DMS79 (cell line): ENCODE measurements at regions not wholly inside any gene's neighbourhood (a gene's known extent, or its start where the extent isn't known, plus 50 kb on each side); places are given as distances from the start of the nearest gene placed in this dataset.

Source experiments
- DNase-seq: peaks from one replicate; lab custom pipeline; 2025; lab: John Stamatoyannopoulos, UW

DNA sequence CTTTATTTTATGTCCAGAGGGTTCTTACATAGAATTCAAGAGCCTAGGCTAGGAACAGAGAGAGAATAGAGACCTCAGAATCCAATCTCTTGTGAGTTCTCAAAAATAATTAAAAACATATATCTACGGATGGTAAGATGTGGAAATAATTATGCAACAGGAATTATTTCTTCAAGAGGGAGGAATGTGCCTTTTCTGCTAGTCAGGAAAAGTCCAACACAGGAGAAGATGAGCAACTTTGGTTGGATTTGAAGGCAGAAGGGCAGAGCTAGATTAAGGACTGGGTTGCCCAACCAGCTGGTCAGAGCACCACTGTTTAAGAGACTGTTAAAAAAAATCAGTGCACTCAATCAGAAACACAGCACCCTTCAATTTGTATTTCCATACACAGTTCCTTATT is 365.5 kb downstream of the ETNK1 start:
- DNase-seq: no peak

DNA sequence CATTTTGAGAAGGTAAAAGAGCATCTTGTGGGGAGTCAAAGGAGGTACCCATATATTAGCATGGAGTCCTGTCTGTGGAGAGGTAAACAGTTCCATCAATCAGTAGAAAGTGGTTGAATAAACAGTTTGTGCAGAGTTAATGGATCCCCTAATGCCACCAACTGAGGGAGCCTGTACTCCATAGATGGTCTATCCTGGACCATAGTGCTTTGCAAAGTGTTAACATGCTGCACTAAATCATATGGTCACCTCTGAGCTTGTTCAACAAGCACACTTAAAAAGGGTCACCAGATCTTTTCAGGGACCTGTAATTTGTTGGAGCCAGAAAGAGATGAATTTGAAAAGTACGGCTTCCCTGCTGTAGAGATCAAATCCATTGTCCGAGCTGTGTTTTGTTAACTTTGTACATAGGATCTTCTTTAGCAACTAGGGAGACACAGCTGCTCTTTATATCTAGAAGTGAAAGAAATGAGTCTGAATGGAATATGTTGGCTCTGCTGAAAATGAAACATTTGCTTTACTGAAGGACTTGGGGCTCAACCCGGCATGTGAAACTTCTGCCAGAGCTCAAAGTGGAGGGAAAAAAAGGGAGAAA is 366.4 kb downstream of the ETNK1 start:
- DNase-seq: no peak

DNA sequence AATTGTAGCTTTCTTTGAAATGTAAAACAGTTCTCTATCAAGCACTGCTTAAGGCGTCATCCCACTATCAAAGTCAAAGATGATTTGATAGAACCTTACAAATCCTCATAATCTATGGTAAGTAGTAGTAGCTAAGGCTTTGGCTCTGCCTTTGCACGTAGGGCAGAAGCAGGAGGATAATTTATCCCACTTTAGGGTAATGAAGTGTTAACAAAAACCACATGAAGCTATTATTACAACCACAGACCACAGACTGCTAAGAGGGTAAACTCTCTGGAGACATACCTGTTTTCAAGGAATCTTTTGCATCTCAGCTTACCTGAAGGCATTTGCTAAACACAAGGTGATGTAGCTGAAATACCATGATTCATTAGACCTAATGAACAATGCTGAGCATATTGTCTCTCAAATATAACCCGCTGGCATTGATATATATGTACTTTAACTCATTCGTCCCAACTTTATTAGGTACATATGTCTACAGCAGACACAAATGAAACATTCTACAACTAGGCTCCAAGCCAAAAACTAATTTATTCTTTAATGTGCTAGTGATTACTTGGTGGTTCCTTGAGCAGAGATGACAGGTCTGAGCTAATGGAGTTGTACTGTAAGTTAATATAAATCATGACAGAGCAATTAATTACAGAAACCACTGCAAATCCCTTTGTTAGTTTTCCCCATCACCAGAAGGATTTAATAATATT is 368.8 kb downstream of the ETNK1 start:
- DNase-seq: no peak

DNA sequence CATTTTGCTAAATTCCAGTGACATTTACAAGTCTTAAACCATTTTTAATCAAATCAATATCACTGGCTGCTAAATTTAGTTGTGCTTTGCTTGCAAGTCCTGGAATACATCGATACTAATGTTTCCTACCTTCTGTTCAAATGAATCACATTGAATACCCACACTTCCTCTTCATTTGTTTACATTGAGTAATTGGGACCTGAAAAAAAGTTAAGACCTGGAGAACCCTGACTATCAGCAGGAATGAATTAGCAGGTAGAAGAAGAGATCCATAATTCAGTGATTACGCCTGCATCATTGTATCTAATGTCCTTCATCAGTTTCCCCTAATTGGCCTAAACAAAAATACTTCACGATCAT is 369.3 kb downstream of the ETNK1 start:
- no peak for DNase-seq

DNA sequence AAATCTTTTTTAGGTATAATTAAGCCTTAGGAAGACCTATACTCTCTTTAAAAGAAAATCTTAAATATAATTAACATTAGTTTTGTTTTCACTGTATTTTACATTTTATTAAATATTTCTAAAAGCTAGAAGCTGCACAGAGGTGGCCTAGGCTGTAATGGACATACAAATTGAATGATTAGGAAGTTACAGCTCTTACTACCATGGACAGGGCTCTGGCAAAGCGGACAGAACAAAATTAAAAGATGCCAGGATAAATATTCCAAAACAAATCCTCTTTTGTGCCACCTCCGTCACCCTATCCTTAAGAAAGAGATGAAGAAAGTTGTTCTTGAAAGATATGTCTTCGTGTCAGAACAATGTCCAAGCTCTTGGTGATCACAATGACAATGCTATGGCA is 376.5 kb downstream of the ETNK1 start:
- DNase-seq: no peak

DNA sequence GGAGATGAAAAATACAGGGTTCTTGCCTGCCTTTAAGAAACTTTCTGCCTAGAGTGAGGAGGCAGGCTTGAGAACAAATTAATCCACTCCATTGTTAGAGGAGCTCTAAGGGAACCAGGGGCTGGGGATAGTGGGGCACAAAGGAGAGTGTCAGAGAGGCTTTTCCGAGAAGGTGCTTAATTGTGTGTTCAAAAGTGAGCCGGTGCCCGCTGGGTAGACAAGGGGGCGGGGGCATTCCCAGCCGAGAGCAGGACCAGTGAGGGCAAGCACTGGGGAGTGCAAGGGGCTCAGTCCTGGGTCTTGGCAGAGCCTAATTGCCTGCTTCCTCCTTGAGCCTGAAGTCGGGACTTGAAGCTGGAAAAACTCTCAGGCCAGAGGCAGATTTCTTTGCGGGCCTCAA is 377.4 kb downstream of the ETNK1 start:
- DNase-seq: no peak

DNA sequence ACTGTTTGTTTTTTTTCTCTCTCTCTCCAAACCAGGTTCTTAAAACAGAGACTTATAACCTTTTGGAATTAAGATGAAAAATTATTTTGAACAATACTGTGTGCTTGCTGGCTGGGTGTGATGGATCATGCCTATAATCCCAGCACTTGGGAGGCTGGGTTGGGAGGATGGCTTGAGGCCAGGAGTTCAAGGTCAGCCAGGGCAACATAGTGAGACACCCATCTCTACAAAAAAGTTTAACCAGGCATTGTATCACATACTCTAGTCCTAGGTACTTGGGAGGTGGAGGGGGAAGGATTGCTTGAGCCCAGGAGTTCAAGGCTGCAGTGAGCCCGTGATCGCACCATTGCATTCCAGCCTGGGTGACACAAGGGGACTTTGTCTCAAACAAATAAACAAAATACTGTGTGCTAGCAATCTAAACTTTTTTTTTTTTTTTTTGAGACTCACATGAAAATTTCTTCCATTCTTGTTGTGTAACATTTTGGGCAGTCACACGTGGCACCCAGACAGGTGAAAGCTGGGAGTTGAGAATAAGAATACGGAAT is 379.6 kb downstream of the ETNK1 start:
- no peak for DNase-seq

DNA sequence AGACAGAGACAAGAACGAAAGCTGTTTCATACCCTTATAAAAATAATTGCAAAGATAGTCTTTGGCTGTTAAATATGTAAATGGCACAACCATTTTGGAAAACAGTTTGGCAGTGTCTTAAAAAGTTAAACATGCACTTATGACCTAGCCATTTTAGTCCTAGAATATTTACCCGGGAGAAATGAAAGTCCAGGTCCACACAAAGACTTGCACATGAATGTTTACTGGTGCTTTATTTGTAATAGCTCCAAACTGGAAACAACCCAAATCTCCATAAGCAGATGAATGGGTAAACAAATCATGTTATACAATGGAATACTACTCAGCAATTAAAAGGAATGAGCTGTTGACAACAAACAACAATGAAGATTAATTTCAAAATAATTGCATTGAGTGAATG is 380.4 kb downstream of the ETNK1 start:
- DNase-seq: no peak

DNA sequence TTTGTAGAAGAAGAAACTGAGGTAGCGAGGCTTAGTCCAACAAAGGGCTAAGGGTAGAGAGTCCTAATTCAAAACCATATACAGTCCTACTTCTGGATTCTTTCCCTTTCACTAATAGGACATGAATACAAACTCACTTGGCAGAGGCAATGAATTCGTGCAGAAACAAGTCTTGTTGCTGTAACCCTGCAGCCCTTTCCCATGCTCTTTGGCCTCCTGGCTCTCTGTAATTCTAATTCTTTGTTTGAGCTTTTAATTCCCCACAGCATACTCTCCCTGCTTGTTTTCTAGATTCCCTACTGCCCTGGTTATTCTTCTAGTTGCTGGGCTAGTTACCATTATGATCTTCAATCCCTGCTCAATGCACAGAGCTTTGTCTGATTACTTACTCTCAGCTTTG is 381.4 kb downstream of the ETNK1 start:
- no peak for DNase-seq

DNA sequence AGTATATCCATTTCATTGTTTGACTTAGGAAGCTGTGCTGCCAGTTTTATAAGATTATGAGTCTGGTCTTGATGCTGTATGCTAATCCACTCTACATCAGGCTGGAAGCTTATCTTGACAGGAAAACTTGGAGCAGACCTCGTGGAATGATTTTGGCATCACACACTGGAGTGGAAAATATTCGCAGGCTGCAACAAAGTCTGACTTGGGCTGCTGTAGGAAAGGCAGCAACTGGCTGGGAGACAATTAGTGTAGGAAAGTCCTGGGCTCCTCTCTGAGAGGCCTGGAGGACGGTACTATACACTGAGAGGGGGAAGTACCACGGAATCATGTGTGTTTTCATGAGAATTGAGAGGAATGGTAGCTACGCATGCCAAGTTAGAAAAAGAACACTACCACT is 383.7 kb downstream of the ETNK1 start:
- no peak for DNase-seq

DNA sequence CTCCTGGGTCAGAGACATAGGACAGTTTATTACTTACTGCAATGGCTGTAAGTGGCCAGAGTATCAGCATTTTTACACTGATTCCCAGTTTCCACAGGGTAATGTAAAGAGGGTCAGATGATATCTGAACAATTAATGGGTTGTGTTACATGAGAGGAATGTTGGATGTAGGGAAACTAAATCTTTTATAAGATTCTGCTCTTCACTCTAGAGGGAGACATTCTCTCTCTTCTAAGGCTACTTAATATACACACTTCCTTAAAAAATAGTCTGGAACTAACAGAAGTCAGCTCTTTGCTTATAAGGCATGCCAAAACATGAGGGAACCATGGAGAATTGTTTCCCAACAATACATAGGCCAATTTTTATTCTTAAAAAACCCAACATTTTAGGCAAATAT is 389.8 kb downstream of the ETNK1 start:
- DNase-seq: no peak

DNA sequence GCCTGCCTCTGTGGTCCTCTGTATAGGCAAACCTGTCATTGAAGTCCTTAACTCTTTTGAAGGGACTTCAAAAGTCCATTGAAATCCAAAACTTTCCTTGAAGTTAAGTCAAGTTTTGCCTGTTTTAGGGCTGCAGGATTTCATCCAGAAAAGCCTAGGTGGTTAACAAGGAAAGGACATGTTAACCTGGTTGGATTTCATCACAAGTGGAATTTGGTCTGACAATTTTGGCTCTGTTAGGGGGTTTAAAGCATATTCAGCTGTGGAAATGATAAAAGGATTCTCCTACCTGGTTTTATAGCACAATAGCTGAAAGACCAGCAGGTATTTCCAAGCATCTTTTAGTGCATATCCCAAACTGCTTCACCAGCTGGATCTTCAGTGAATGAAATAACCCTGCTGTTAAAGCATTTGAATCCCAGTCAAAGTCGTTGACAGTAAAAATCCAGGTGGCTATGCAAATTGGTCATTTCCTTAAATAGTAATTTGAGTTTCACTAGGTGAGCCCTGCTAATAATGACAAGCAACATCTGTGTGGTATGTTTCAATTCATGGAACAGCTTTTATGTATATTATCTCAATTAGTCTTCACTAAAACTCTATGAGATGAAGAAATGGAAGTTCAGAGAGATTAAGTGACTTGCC is 400.5 kb downstream of the ETNK1 start:
- DNase-seq: no peak

DNA sequence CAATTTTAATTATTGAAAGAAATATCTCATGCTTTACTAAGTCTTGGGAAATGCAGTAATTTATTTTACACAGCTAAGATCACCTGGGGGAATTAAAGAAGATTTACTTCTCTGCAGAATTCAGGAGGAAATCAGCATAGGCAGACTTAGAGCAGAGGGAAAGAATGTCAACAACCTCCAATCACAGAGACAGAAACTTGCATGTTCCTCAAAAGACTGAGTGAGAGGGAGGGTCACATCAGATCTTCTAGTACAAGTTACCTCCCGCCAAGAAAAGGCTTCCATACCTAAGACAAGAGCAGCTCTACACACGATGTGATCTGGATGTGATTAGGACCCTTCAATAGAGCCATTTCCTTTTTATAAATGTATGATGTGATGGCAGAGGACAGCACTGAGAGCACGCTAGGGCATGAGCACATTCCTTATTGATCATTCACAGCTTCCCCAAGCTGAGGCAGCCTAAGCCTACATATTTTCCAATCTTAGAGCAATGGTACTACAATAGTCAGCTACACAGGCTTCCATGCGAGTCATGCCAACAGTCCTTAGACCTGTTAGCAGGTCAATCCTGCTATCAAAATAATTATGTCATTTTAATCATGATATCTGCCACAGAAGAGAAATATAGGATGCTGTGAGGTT is 403.3 kb downstream of the ETNK1 start:
- no peak for DNase-seq

DNA sequence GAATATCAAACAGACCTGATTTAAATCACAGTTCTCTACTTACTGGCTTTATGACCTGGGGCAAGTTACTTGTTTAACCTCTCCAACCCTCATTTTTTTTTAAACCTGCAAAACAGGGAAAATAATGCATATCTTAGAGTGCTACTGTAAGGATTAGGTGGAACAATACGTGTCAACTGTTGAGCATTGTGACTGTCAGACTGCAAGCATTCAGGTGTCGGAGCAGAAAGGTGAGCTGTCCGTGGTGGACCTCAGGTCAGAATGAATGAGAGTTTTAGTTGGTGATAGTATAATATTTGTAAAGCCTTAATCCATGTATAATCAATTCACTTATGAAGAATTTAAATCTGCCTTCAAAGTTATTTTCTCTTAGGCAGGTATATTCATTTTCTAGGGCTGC is 404.2 kb downstream of the ETNK1 start:
- no peak for DNase-seq

DNA sequence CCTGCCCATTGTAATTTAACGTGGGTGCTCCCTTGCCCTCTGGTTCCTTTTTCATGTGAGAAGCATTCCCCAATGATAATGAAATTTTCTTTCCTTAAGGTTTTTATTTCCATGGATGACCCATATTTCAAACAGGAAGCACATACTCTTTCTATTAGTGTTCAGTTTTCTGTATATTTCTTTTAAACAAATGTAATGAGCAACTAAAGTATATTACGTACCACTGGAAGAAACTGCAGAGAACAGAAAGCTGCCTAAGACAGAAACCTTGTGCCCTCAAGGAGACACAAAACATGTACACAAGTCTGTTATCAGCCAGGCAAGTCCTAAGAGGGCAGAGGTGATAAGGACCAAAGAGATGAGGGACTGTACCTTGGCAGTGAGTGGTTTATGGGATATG is 414.9 kb downstream of the ETNK1 start:
- no peak for DNase-seq

DNA sequence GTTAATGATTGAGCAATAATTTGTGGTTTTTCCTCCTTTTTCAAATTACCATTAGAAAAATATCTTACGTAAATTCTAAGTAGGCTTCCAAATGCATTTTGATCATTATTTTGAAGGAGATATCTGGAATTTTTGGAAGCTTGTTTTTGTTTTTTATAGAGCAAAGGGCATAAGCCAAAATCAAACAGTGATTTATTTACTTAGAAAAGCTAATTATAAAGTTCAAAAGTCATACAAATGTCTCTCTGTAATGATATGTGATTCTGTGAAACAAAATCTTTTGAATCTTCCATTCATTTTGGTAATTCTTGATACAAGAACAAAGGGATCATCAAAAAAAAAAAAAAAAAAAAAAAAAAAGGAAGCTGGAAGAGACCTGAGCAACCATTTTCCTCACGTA is 416.8 kb downstream of the ETNK1 start:
- DNase-seq: no peak

DNA sequence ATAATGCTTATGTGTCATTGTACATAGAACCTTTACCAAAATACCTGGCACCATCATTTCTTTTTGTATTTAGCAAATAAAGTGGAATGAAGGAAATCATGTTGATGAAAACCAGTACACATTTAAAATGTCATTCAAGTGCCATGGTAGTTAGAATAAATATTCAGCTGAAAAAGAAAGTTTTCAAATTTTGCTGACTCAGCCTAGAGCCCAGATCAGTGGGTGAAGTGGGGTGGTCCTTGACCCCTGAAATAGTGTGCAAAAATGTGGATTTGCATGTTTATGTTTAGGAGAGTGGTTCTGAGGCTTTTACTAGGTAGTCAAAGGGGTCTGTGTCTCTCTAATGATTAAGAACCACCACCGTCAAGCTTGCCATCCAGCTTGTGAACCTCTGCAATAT is 418.7 kb downstream of the ETNK1 start:
- DNase-seq: no peak

DNA sequence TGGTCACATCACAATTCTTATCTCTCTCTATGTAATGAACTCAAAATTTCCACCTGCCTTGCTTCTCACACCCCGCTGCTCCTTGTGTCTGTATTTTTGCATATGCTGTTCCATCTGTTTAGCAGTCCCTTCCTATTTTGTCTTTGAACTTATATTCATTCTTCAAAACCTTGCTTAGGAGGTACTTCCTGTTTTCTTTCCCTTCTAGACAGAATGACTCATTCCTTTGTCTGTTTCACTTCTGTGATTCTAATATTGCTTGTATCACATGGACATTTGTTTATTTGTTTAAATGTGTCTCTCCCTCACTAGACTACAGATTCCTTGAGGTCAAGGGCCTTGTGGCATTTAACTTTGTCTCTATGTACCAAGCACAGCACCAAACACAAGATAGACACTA is 424.2 kb downstream of the ETNK1 start:
- DNase-seq: no peak

DNA sequence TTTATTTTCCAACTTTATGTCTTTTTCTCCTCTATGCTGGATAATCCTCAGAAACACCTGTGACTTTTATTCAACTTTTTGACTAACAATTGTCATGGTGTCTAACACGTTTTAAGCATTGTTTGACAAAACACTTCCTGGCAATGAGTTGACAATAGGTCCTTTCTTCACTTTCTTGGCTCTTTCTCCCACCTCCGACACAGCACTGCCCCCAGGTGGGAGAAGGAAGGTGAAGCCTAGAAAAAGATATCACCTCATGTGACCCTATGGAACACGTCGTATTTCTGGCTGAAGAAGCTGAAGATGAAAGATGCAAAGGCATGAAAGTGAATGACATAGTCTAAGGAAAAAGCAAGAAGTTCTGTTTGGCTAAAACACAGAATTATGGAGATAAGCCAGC is 430.0 kb downstream of the ETNK1 start:
- DNase-seq: no peak

DNA sequence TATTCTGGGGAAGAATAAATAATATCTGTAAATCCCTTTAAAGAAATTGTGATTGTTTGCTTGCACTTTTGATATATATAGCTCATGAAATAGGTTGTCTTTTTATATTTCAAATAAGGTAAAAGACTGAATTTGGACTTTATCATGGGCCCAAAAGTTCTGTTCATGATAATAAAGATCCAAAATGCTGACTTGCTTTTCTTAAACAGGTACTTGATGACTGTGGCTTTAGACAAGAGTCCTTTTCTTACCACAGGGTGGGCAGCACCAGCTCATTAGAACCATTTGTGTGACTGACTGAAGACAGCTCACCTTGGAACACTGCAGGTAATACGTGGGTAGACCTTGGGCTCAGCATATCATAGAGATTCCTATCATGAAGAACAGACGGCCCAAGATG is 432.6 kb downstream of the ETNK1 start:
- DNase-seq: no peak

DNA sequence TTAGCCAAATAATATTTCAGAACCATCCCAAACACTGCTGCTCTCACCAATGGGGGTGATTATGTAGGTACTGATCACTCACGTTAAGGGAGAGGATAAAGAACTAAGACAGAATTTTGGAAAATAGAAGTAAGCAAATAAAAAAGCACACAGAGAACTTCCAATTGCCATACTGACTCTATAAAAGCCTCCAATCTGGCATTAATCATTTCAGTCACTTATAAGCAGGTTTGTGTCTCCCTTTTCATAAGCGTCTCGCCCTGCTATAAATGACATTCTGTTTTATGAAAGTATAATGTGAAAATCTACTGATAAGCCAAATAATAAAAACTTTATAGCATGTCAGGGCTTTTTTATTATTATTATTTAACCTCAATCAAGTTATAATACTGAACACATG is 435.2 kb downstream of the ETNK1 start:
- no peak for DNase-seq

DNA sequence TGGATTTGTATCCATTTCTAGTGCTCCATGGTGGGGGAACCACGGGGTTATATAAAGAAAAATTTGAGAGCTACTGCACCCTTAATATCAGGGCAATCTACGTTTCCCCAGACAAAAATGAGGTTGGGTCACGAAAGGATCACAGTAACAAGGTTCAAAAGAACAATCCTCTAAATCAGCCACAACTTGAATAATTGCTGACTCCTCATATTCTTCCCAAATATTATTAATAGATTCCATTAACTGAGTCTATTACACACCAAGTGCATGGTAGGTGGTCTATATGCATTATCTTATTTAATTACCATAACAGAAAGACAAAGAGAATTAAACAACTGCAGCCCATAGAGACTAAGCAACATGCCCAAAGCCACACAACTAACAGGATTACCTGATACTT is 438.2 kb downstream of the ETNK1 start:
- no peak for DNase-seq

DNA sequence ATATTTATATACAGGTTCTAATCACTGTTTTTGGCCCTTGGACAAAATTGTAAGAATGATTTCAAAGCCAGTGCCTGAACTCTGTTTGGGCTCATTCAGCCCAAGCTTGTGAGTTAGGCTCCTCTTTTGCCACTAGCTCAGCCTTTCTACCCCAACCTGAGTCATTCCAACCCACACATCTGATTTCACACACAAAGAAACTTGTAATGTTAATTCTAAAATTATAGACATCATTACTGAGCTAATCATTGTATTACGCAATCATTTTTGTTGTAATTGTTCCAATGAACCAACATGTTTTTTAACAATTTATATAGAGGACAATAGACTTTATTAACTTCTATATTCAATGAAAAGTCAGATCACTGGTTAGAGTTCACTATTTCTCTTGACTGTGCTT is 441.1 kb downstream of the ETNK1 start:
- no peak for DNase-seq
